ENCODE measurements at regions not wholly inside any gene's neighbourhood (a gene's known extent, or its start where the extent isn't known, plus 50 kb on each side); places are given as distances from the start of the nearest gene placed in this dataset.

DNA sequence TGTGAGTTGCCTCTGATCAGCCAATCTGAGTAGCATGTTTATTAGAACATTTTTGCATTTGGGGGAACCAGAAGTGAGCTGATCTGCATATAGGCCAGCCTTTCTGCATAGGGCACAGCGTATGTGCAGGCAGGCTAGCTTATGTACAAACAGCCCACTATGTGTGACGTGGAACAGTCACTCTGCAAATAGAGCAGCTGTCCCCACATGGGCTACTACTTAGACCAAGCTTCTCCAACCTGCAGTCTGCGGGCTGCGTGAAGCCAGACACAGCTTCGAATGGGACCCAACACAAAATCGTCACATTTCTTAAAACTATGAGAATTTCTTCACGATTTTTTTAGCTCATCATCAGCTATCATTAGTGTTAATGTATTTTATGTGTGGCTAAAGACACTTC lies 134.1 kb upstream of the FAM20C start:
- WGBS, 10 experiments = 0 to 100% (median 79%) methylated on average over 1 to 6 of the region's 7 CpGs; no CpG with 5 or more reads in 2 of the 10 experiments
- in situ Hi-C loops (cut with MboI; ENCODE audit: low pct_unique_long_range_greater_than_20kb in 2 of 9, low sequenced_read_pairs in 9 of 9, unreplicated experiment in 9 of 9) = no loop called here
- ATAC-seq (replicated peaks in 6 of 8) = peak in 1 of 8 experiments; percentile 24

GRCh38 chr7:59079-60016 lies 133.0 kb upstream of the FAM20C start:
- no peak overlapping the region for H3K4me3 ChIP-seq
- in situ Hi-C loops (cut with MboI; ENCODE audit: low pct_unique_long_range_greater_than_20kb in 2 of 9, low sequenced_read_pairs in 9 of 9, unreplicated experiment in 9 of 9) = no loop called here
- whole genome bisulfite sequencing, 10 experiments = 33 to 83% (median 55%) methylated on average over 1 to 7 of the region's 16 CpGs; no CpG with 5 or more reads in 5 of the 10 experiments
- peak in 3 of 8 experiments; percentile 49 to 84 (median 52) for ATAC-seq (replicated peaks in 6 of 8)
- H3K4me1 ChIP-seq (replicated peaks in 1 of 2) = peaks cover 14 to 30% of the 10 kb centered on the region in 2 donors
- no peak overlapping the region for H3K27ac ChIP-seq

More for the DNA sequence above, 134.1 kb upstream of the FAM20C start:
- no peak overlapping the region for H3K4me3 ChIP-seq
- peak overlapping the region in 1 of 2 donors; percentile 14 for H3K27ac ChIP-seq
- peaks cover 9 to 22% of the 10 kb centered on the region in 2 donors for H3K4me1 ChIP-seq (replicated peaks in 1 of 2)

- 67 to 93% (median 71%) methylated on average over 2 to 8 of the region's 16 CpGs; no CpG with 5 or more reads in 7 of the 10 experiments for WGBS, 10 experiments
- Histone ChIP-seq H3K4me3 (no peak overlapping the region), H3K27ac (no peak overlapping the region), H3K4me1 (replicated peaks in 1 of 2) (peaks cover 22 to 38% of the 10 kb centered on the region in 2 donors)
- in situ Hi-C loops (cut with MboI; ENCODE audit: low pct_unique_long_range_greater_than_20kb in 2 of 9, low sequenced_read_pairs in 9 of 9, unreplicated experiment in 9 of 9) = no loop called here
- peak in 1 of 8 experiments; percentile 3 for ATAC-seq (replicated peaks in 6 of 8)
Observed at GRCh38 chr7:60017-60675, 132.2 kb upstream of the FAM20C start.

DNA sequence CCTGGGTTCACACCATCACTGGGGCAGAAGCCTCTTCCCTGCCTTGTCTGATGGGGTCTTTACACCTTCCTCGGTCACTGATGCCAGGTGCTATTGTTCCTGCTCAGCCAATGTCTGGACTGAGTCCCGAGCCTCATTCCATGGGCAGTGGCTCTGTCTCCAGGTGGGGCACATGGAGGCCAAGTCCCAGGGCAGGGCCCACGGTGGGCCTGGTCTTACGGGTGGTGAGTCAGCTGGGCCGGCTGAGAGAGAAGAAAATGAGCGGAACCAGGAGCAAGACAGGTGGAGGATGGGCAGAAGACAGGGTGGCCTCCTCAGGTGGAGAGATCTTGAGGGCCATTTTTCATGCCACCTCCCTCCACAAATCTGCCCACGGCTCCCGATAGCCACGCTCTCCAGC lies 131.7 kb upstream of the FAM20C start:
- Histone ChIP-seq H3K4me1 (replicated peaks in 1 of 2) (peaks cover 25 to 44% of the 10 kb centered on the region in 2 donors), H3K4me3 (no peak overlapping the region), H3K27ac (no peak overlapping the region)
- ATAC-seq (replicated peaks in 6 of 8) = no peak
- 67 to 100% (median 94%) methylated on average over 1 to 4 of the region's 9 CpGs; no CpG with 5 or more reads in 3 of the 10 experiments for WGBS, 10 experiments
- in situ Hi-C loops (cut with MboI; ENCODE audit: low pct_unique_long_range_greater_than_20kb in 2 of 9, low sequenced_read_pairs in 9 of 9, unreplicated experiment in 9 of 9) = no loop called here

DNA sequence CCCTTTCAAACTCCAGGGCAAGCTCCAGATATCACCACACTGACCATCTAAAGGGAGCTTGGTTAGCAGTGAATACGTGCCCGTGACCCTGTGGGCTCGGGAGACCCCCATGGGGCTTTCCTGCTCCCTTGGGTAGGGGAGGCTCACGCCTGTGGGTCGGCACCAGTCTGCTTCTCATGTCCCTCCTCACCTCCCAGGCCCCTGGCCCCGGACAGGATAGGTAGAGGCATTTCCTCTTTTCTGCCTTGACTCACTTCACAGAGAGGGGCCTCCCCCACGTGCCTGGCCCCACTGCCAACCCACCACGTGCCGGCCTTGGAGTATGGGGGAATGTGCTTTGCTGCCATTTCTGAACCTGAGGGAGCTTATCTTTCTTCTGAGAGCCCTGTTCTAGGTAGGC lies 131.3 kb upstream of the FAM20C start:
- peaks cover 25 to 47% of the 10 kb centered on the region in 2 donors for H3K4me1 ChIP-seq (replicated peaks in 1 of 2)
- H3K27ac ChIP-seq = no peak overlapping the region
- no peak for ATAC-seq (replicated peaks in 6 of 8)
- WGBS, 10 experiments = 20 to 83% (median 80%) methylated on average over 1 to 2 of the region's 9 CpGs; no CpG with 5 or more reads in 7 of the 10 experiments
- in situ Hi-C loops (cut with MboI; ENCODE audit: low pct_unique_long_range_greater_than_20kb in 2 of 9, low sequenced_read_pairs in 9 of 9, unreplicated experiment in 9 of 9) = no loop called here
- H3K4me3 ChIP-seq = no peak overlapping the region

DNA sequence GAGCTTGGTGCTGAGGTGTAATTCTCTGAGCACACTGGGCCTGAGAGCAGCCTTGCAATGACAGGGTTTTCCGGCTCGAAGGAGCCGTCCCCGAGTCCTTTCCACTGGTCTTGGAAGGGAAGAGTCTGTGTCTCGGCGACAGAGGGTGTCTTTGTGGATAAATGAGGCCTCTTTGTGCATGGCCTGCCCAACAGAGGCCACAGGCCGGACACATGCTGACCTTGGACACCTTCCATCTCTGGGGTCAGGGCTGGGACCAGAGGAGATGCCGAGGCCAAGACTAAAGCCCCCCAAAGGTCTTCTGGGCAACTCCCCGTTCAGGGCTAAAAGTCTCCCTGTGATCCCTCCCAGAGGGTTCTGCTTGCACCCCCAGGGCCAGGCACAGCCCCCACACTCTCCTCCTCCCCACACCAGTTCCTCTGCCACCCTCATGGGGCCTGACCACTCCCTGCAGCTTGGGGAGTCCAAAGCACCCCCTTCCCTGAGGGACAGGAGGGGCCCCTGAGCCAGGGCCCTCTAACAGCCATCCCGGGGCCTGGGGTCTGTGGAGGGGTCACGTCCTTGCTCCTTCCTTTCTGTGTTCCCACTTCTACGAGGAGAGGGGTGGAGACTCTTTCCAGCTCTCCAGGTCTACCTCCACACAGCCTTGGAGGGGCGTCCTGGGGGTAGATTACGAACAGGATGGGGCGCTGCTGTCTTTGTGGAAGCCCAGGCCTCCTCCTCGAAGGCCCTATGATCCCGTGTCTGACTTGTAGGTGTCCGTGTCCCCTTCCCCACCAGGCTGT lies 130.6 kb upstream of the FAM20C start:
- Histone ChIP-seq H3K4me1 (replicated peaks in 1 of 2) (peaks cover 25 to 47% of the 10 kb centered on the region in 2 donors), H3K27ac (no peak overlapping the region), H3K4me3 (no peak overlapping the region)
- 60 to 100% (median 74%) methylated on average over 1 to 10 of the region's 18 CpGs; no CpG with 5 or more reads in 4 of the 10 experiments for WGBS, 10 experiments
- ATAC-seq (replicated peaks in 6 of 8) = no peak
- in situ Hi-C loops (cut with MboI; ENCODE audit: low pct_unique_long_range_greater_than_20kb in 2 of 9, low sequenced_read_pairs in 9 of 9, unreplicated experiment in 9 of 9) = no loop called here

GRCh38 chr7:62361-63116 lies 129.8 kb upstream of the FAM20C start:
- in situ Hi-C loops (cut with MboI; ENCODE audit: low pct_unique_long_range_greater_than_20kb in 2 of 9, low sequenced_read_pairs in 9 of 9, unreplicated experiment in 9 of 9) = no loop called here
- H3K27ac ChIP-seq = no peak overlapping the region
- WGBS, 10 experiments = 84 to 97% (median 95%) methylated on average over 3 to 7 of the region's 26 CpGs; no CpG with 5 or more reads in 6 of the 10 experiments
- H3K4me3 ChIP-seq = no peak overlapping the region
- no peak for ATAC-seq (replicated peaks in 6 of 8)
- peaks cover 21 to 42% of the 10 kb centered on the region in 2 donors for H3K4me1 ChIP-seq (replicated peaks in 1 of 2)

- Histone ChIP-seq H3K4me3 (no peak overlapping the region), H3K4me1 (replicated peaks in 1 of 2) (peaks cover 17 to 37% of the 10 kb centered on the region in 2 donors), H3K27ac (no peak overlapping the region)
- in situ Hi-C loops (cut with MboI; ENCODE audit: low pct_unique_long_range_greater_than_20kb in 2 of 9, low sequenced_read_pairs in 9 of 9, unreplicated experiment in 9 of 9) = no loop called here
- ATAC-seq (replicated peaks in 6 of 8) = no peak
- WGBS, 10 experiments = 0 to 100% (median 40%) methylated on average over 1 to 2 of the region's 5 CpGs; no CpG with 5 or more reads in 7 of the 10 experiments
Observed at GRCh38 chr7:63117-63480, 129.3 kb upstream of the FAM20C start.

DNA sequence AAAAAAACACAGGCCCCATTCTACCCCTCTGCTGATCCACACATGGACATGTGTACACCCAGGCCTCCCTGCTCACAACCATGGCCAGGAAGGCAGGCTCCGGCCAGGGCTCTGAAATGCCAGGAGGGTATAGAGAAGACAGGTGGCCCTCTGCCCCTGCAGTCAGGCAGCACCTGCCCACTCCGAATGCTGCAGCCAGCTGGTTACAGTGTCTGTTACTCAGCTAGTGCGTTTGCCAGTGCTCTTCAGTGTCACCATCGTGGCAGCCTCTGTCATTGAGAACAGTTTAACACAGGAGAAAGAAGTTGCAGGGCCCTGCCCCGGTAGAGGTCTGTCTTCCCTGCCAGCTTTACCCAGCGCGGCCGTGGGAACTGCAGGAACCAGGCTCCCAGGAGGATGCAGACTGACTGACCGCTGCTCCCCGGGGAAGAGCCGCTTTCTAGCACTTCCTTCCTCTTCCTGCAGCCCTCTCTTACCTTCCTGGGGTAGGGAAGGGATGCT lies 128.8 kb upstream of the FAM20C start:
- in situ Hi-C loops (cut with MboI; ENCODE audit: low pct_unique_long_range_greater_than_20kb in 2 of 9, low sequenced_read_pairs in 9 of 9, unreplicated experiment in 9 of 9) = no loop called here
- Histone ChIP-seq H3K4me3 (no peak overlapping the region), H3K4me1 (replicated peaks in 1 of 2) (peaks cover 17 to 35% of the 10 kb centered on the region in 2 donors), H3K27ac (peak overlapping the region in 1 of 2 donors; percentile 4)
- no peak for ATAC-seq (replicated peaks in 6 of 8)
- 60 to 100% (median 70%) methylated on average over 1 to 5 of the region's 11 CpGs; no CpG with 5 or more reads in 4 of the 10 experiments for WGBS, 10 experiments

- H3K4me1 ChIP-seq (replicated peaks in 1 of 2) = peaks cover 17 to 29% of the 10 kb centered on the region in 2 donors
- in situ Hi-C loops (cut with MboI; ENCODE audit: low pct_unique_long_range_greater_than_20kb in 2 of 9, low sequenced_read_pairs in 9 of 9, unreplicated experiment in 9 of 9) = no loop called here
- ATAC-seq (replicated peaks in 6 of 8) = peak; percentile 25 to 79 (median 75)
- no peak overlapping the region for H3K4me3 ChIP-seq
- 20 to 50% (median 25%) methylated on average over 1 to 4 of the region's 6 CpGs; no CpG with 5 or more reads in 7 of the 10 experiments for WGBS, 10 experiments
- H3K27ac ChIP-seq = peak overlapping the region; percentile 18 to 26
Observed at GRCh38 chr7:64098-64915, 128.1 kb upstream of the FAM20C start.

DNA sequence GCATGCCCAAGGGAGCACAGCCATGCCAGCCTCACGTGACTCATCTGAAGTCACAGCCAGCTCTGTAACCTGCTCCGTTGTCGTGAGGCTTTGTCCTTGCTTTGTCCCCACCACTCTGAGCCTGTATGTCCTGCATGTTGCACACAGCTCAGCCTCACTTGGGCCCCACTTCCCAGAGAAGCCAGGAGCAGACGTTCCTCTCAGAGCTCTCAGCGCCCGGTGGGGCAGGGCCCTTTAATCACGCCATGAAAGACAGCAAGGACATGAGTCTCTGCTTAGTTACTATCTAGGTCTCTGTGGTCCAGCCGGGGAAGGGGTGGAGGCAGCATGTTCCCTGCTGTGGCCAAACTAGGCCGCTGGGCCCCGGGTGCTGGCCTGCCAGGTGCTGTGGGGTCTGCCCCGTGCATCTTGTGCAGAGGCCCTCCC lies 127.4 kb upstream of the FAM20C start:
- peaks cover 17 to 27% of the 10 kb centered on the region in 2 donors for H3K4me1 ChIP-seq (replicated peaks in 1 of 2)
- peak in 5 of 8 experiments; percentile 65 to 82 (median 74) for ATAC-seq (replicated peaks in 6 of 8)
- no peak overlapping the region for H3K4me3 ChIP-seq
- H3K27ac ChIP-seq = peak overlapping the region in 1 of 2 donors; percentile 26
- in situ Hi-C loops (cut with MboI; ENCODE audit: low pct_unique_long_range_greater_than_20kb in 2 of 9, low sequenced_read_pairs in 9 of 9, unreplicated experiment in 9 of 9) = no loop called here
- WGBS, 10 experiments = 30 to 100% (median 80%) methylated on average over 1 to 6 of the region's 11 CpGs; no CpG with 5 or more reads in 5 of the 10 experiments

All from motor neuron (in vitro differentiated cells).